Mesothelial cell of epicardium (in vitro differentiated cells): ENCODE measurements at regions not wholly inside any gene's neighbourhood (a gene's known extent, or its start where the extent isn't known, plus 50 kb on each side); places are given as distances from the start of the nearest gene placed in this dataset.
"Not testable (repeated sequence)": the region's sequence is repeated elsewhere in the genome, so short reads cannot be mapped to it uniquely, and the experiment has no call there.

Source experiments
- DNase-seq, 2 experiments: peaks; one replicate each; pipeline ENCODE4 v3.0.0; 2021; ENCODE audit warnings: low spot score in 2 of 2; ENCODE audit not compliant: unreplicated experiment in 2 of 2
- H3K27ac Mint-ChIP-seq: 2 replicates; pipeline ENCODE4 v1.8.0; 2021; ENCODE audit warnings: mixed read lengths
- H3K27me3 Mint-ChIP-seq: 2 replicates; pipeline ENCODE4 v1.8.0; 2021; ENCODE audit warnings: low read depth, mixed read lengths
- H3K36me3 Mint-ChIP-seq: 2 replicates; pipeline ENCODE4 v1.8.0; 2021; ENCODE audit warnings: mixed read lengths
- H3K4me1 Mint-ChIP-seq: 2 replicates; pipeline ENCODE4 v1.8.0; 2021; ENCODE audit warnings: mixed read lengths
- H3K4me3 Mint-ChIP-seq: 2 replicates; pipeline ENCODE4 v1.8.0; 2021; ENCODE audit warnings: mild to moderate bottlenecking, moderate library complexity, mixed read lengths
- H3K9me3 Mint-ChIP-seq: 2 replicates; pipeline ENCODE4 v1.8.0; 2021; ENCODE audit warnings: mixed read lengths
- TF ChIP-seq, protein P1 (sequence below): fragments of 200-600 bp; sonication (generic); IDR thresholded peaks from one replicate; pipeline ENCODE4 v1.5.0; 2021; ENCODE audit warnings: antibody characterized with exemption; ENCODE audit not compliant: unreplicated experiment

DNA sequence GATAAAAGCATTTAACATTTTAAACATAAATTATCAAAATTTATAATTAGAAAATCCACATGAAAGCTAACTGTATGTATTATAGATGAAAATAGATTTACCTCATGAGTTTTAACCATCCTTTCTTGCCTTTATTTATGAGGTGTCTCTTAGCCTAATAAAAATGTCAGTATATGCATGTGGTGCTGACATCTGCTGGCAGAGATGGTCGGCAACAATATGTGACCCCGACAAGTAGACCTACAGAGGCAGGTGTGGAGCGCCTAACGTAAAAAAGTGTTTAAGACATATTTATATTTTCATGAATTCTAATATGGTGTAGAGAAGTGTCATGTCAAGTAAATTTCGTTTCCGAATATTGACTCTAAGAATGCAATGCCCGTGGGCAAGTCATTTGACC lies 149.0 kb upstream of the FUT9 start:
- peaks cover 2% of the 10 kb centered on the region for H3K4me1 Mint-ChIP-seq
- H3K27me3 Mint-ChIP-seq = no peaks in the 10 kb centered on the region
- H3K9me3 Mint-ChIP-seq = peaks cover 4% of the 10 kb centered on the region
- DNase-seq = no peak
- TF ChIP-seq, protein P1, sequence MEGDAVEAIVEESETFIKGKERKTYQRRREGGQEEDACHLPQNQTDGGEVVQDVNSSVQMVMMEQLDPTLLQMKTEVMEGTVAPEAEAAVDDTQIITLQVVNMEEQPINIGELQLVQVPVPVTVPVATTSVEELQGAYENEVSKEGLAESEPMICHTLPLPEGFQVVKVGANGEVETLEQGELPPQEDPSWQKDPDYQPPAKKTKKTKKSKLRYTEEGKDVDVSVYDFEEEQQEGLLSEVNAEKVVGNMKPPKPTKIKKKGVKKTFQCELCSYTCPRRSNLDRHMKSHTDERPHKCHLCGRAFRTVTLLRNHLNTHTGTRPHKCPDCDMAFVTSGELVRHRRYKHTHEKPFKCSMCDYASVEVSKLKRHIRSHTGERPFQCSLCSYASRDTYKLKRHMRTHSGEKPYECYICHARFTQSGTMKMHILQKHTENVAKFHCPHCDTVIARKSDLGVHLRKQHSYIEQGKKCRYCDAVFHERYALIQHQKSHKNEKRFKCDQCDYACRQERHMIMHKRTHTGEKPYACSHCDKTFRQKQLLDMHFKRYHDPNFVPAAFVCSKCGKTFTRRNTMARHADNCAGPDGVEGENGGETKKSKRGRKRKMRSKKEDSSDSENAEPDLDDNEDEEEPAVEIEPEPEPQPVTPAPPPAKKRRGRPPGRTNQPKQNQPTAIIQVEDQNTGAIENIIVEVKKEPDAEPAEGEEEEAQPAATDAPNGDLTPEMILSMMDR = no peak
- no peaks in the 10 kb centered on the region for H3K36me3 Mint-ChIP-seq
- H3K27ac Mint-ChIP-seq = no peak overlapping the region
- H3K4me3 Mint-ChIP-seq = no peak overlapping the region

DNA sequence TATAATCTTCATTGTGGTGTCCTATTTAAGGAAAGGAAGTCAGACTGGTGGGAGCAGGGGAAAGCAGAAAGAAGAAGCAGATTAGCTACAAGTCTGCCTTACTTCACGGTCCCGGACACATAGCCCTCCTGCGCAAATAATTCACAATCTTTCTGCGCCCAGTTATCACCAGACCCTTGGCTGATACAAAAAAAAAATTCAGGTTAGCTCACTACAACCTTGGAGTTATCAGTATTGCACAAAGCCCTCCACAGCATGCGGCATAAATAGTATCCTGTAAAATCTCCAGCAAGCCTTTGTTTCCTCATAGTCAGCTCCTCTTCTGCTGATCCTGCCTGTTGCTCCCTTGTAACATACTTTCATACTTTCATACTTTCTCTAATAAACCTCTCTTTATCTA lies 148.6 kb upstream of the FUT9 start:
- peaks cover 4% of the 10 kb centered on the region for H3K9me3 Mint-ChIP-seq
- no peak overlapping the region for H3K27ac Mint-ChIP-seq
- no peak for DNase-seq
- TF ChIP-seq, protein P1 = no peak
- no peak overlapping the region for H3K4me3 Mint-ChIP-seq
- H3K4me1 Mint-ChIP-seq = peaks cover 2% of the 10 kb centered on the region
- H3K27me3 Mint-ChIP-seq = no peaks in the 10 kb centered on the region
- no peaks in the 10 kb centered on the region for H3K36me3 Mint-ChIP-seq

DNA sequence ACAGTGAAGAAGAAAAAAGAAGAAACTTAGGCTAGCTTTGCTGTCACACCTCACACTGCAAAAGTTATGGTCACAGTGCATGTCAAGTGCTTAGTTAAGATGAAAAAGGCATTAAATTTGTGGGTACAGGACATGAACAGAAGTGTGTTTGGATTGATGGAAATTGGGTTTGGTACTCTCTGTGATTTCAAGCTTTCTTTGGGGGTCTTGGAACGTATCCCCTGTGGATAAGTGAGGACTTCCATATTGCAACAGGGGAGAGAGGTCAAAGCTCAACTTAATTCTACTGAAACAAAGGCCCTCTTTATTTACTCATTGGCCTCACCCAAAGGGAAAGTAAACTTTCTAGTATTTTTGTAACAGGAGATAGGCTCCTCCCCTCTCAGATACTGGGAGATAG lies 138.3 kb upstream of the FUT9 start:
- Mint-ChIP-seq H3K4me1 (no peaks in the 10 kb centered on the region), H3K9me3 (no peaks in the 10 kb centered on the region), H3K36me3 (no peaks in the 10 kb centered on the region), H3K27me3 (peaks cover 22% of the 10 kb centered on the region), H3K4me3 (no peak overlapping the region), H3K27ac (no peak overlapping the region)
- TF ChIP-seq, protein P1 = no peak
- DNase-seq = no peak

DNA sequence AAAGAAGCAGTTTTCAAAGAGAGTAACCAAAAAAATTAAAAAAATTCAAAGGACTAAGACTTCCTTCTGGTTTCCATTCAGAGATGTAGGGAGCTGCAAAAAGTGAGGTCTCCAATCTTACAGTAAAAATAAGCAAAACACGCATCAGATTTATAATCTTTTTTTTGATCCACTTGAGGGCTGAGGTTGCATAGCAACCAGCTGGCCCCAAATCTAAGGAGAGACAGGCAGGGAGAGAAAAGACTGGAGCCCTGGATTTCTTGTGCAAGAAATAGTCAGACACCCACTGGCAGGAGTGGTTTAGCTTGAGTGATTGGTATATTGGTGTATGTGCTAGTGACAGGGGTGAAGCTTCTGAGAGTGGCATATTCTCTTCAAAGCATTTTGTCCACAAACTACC lies 135.9 kb upstream of the FUT9 start:
- TF ChIP-seq, protein P1 = no peak

DNA sequence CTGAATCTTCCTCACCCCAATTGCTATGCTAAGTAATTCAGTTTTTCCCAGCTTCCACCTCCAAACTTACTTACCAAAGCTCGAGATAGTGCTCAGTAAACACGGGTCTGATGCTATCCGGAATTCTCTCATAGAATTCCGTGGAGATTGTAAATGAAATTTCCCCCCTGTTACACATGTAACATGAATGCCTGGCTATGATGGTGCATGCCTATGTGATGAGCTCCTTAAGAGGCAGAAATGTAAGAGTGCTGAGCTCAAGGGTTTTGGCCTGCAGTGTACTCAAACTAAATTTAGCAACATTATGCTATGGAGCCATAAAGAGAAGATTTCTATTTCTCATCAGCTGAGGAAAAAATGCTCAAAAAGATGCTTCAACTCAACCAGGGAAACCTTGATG lies 133.4 kb upstream of the FUT9 start:
- Mint-ChIP-seq H3K27me3 (peaks cover 14% of the 10 kb centered on the region), H3K9me3 (peaks cover under 1% of the 10 kb centered on the region)

More for the DNA sequence above, 135.9 kb upstream of the FUT9 start:
- H3K27ac Mint-ChIP-seq = no peak overlapping the region
- H3K4me1 Mint-ChIP-seq = no peaks in the 10 kb centered on the region
- peaks cover 15% of the 10 kb centered on the region for H3K27me3 Mint-ChIP-seq
- no peaks in the 10 kb centered on the region for H3K36me3 Mint-ChIP-seq
- no peak for DNase-seq
- no peaks in the 10 kb centered on the region for H3K9me3 Mint-ChIP-seq
- H3K4me3 Mint-ChIP-seq = no peak overlapping the region

DNA sequence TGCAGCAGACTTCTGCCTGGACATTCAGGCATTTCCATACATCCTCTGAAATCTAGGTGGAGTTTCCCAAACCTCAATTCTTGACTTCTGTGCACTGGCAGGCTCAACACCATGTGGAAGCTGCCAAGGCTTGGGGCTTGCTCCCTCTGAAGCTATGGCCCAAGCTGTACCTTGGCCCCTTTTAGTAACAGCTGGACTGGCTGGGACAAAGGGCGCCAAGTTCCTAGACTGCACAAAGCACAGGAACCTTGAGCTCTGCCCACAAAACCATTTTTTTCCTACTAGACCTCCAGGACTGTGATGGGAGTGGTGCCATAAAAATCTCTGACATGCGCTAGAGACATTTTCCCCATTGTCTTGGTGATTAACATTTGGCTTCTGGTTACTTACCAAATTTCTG lies 127.1 kb upstream of the FUT9 start:
- H3K27ac Mint-ChIP-seq, DNase-seq, H3K4me3 Mint-ChIP-seq, H3K27me3 Mint-ChIP-seq, H3K36me3 Mint-ChIP-seq, H3K4me1 Mint-ChIP-seq: not testable (repeated sequence)
- H3K9me3 Mint-ChIP-seq = peaks cover 19% of the 10 kb centered on the region

More for the DNA sequence above, 133.4 kb upstream of the FUT9 start:
- no peaks in the 10 kb centered on the region for H3K36me3 Mint-ChIP-seq
- no peaks in the 10 kb centered on the region for H3K4me1 Mint-ChIP-seq
- no peak overlapping the region for H3K4me3 Mint-ChIP-seq
- DNase-seq = no peak
- TF ChIP-seq, protein P1 = no peak
- no peak overlapping the region for H3K27ac Mint-ChIP-seq
